ENCODE measurements at regions not wholly inside any gene's neighbourhood (a gene's known extent, or its start where the extent isn't known, plus 50 kb on each side); places are given as distances from the start of the nearest gene placed in this dataset.

DNA sequence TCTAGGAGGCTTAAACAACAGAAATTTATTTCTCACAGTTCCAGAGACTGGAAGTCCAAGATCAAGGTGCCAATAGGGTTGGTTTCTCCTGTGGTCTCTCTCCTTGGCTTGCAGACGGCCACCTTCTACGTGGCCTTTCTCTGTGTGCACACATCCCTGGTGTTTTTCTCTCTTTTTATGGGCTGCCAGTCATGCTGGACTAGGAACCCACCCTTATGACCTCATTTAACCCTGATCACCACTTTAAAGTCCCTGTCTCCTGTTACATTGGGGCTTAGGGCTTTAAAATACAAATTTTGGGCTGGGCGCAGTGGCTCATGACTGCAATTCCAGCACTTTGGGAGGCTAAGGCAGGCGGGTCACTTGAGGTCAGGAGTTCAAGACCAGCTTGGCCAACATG, 157.1 kb downstream of the TLE1 start:
- H4K20me1 ChIP-seq: no peaks in the 10 kb centered on the region

DNA sequence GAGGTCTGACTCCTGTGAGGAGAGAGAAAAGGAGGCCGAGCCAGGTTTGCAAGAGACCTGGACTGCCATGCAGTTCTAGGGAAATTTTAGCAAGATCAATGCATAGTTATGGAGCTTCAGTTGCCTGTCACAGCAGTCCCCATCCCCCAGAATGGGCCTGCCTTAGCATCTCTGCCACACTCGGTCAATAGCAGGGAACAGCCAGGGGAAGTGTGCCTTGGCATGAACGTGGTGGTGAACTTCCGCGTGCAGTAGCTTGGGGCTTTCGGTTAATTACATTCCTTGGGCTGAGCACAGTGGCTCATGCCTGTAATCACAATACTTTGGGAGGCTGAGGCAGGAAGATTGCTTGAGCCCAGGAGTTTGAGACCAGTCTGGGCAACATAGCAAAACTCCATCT, 157.8 kb downstream of the TLE1 start:
- H3K9me3 ChIP-seq (replicated peaks in 1 of 11): no peaks in the 10 kb centered on the region
- H3K27ac ChIP-seq: no peak overlapping the region
- H3K36me3 ChIP-seq: no peaks in the 10 kb centered on the region
- no peak overlapping the region for H3K4me2 ChIP-seq
- TF ChIP-seq Cebpa-rat (IDR thresholded peaks at IDR 0.05): no peak
- no peaks in the 10 kb centered on the region for H3K27me3 ChIP-seq
- H3K9ac ChIP-seq: no peak overlapping the region
- H3K4me1 ChIP-seq: peaks cover 0 to 19% (median 0%) of the 10 kb centered on the region in 10 experiments; a peak in 3 of 20 replicates
- no peak overlapping the region for H3K4me3 ChIP-seq
- H4K20me1 ChIP-seq: no peaks in the 10 kb centered on the region

More for the DNA sequence above, 157.1 kb downstream of the TLE1 start:
- no peak for TF ChIP-seq Cebpa-rat (IDR thresholded peaks at IDR 0.05)
- Histone ChIP-seq H3K27ac (no peak overlapping the region), H3K4me1 (peaks cover 0 to 19% (median 0%) of the 10 kb centered on the region in 10 experiments; a peak in 3 of 20 replicates), H3K4me2 (no peak overlapping the region), H3K9ac (no peak overlapping the region), H3K9me3 (replicated peaks in 1 of 11) (no peaks in the 10 kb centered on the region), H3K36me3 (no peaks in the 10 kb centered on the region), H3K27me3 (no peaks in the 10 kb centered on the region), H3K4me3 (no peak overlapping the region)

- Histone ChIP-seq H3K27me3 (no peaks in the 10 kb centered on the region), H3K36me3 (no peaks in the 10 kb centered on the region), H4K20me1 (no peaks in the 10 kb centered on the region), H3K4me3 (no peak overlapping the region), H3K27ac (no peak overlapping the region), H3K9me3 (replicated peaks in 1 of 11) (no peaks in the 10 kb centered on the region), H3K9ac (no peak overlapping the region), H3K4me2 (peak overlapping the region in 2 of 11 experiments; percentile 8 to 22; a peak in 3 of 22 replicates), H3K4me1 (peaks cover 0 to 19% (median 0%) of the 10 kb centered on the region in 10 experiments; a peak in 3 of 20 replicates)
- no peak for TF ChIP-seq Cebpa-rat (IDR thresholded peaks at IDR 0.05)
Measured at GRCh38 chr9:81530846-81531245, 158.5 kb downstream of the TLE1 start.

- H3K4me3 ChIP-seq: no peak overlapping the region
- H4K20me1 ChIP-seq: no peaks in the 10 kb centered on the region
- no peaks in the 10 kb centered on the region for H3K27me3 ChIP-seq
- no peak for TF ChIP-seq Cebpa-rat (IDR thresholded peaks at IDR 0.05)
- peaks cover 0 to 19% (median 0%) of the 10 kb centered on the region in 10 experiments; a peak in 3 of 20 replicates for H3K4me1 ChIP-seq
- no peak overlapping the region for H3K27ac ChIP-seq
- no peak overlapping the region for H3K9ac ChIP-seq
- no peaks in the 10 kb centered on the region for H3K9me3 ChIP-seq (replicated peaks in 1 of 11)
- H3K36me3 ChIP-seq: no peaks in the 10 kb centered on the region
- peak overlapping the region in 2 of 11 experiments; percentile 8 to 22; a peak in 3 of 22 replicates for H3K4me2 ChIP-seq
Measured at GRCh38 chr9:81530310-81530810, 159.0 kb downstream of the TLE1 start.

- no peaks in the 10 kb centered on the region for H4K20me1 ChIP-seq
- TF ChIP-seq Cebpa-rat (IDR thresholded peaks at IDR 0.05): no peak
- H3K4me3 ChIP-seq: no peak overlapping the region
- no peaks in the 10 kb centered on the region for H3K36me3 ChIP-seq
- peak overlapping the region in 1 of 11 experiments; percentile 10; a peak in 1 of 22 replicates for H3K4me2 ChIP-seq
- H3K9me3 ChIP-seq (replicated peaks in 1 of 11): no peaks in the 10 kb centered on the region
- H3K4me1 ChIP-seq: peaks cover 0 to 19% (median 0%) of the 10 kb centered on the region in 10 experiments; a peak in 3 of 20 replicates
- H3K27me3 ChIP-seq: no peaks in the 10 kb centered on the region
- H3K27ac ChIP-seq: no peak overlapping the region
- H3K9ac ChIP-seq: no peak overlapping the region
Measured at GRCh38 chr9:81529556-81530193, 159.7 kb downstream of the TLE1 start.

DNA sequence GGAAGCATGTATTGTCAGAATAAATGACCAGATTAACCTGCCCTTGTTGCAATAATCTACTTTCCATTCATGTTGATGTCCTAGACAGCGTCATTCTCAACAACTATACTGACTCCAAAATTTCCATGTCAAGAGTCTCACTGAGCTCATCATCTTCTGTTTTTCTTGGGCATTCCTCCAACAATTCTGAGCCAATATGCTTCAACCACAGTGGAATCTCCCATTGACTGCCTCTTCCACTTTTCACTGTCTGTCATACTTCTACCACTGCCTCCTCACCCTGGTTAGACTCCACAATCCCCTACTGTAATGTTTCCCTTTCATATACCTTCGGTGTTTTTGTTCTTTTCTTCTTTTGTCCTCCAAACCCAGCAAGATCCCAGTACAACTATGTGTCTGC, 162.8 kb downstream of the TLE1 start:
- H4K20me1 ChIP-seq: no peaks in the 10 kb centered on the region
- no peak overlapping the region for H3K9ac ChIP-seq
- no peak overlapping the region for H3K4me2 ChIP-seq
- TF ChIP-seq Cebpa-rat (IDR thresholded peaks at IDR 0.05): no peak
- H3K27me3 ChIP-seq: no peaks in the 10 kb centered on the region
- H3K27ac ChIP-seq: no peak overlapping the region
- peaks cover 0 to 26% (median 5%) of the 10 kb centered on the region in 10 experiments; a peak in 9 of 20 replicates for H3K4me1 ChIP-seq
- no peaks in the 10 kb centered on the region for H3K36me3 ChIP-seq
- no peak overlapping the region for H3K4me3 ChIP-seq
- no peaks in the 10 kb centered on the region for H3K9me3 ChIP-seq (replicated peaks in 1 of 11)

- Histone ChIP-seq H3K27me3 (no peaks in the 10 kb centered on the region), H3K27ac (no peak overlapping the region), H3K9ac (no peak overlapping the region), H4K20me1 (no peaks in the 10 kb centered on the region), H3K4me1 (peaks cover 0 to 10% (median 5%) of the 10 kb centered on the region in 10 experiments; a peak in 6 of 20 replicates), H3K4me2 (peak overlapping the region in 9 of 11 experiments; percentile 11 to 47 (median 27); a peak in 13 of 22 replicates), H3K36me3 (no peaks in the 10 kb centered on the region), H3K4me3 (no peak overlapping the region), H3K9me3 (replicated peaks in 1 of 11) (no peaks in the 10 kb centered on the region; a peak in 1 of 22 replicates)
- no peak for TF ChIP-seq Cebpa-rat (IDR thresholded peaks at IDR 0.05)
Measured at GRCh38 chr9:81522716-81523551, 166.4 kb downstream of the TLE1 start.

GRCh38 chr9:81521892-81522291, 167.5 kb downstream of the TLE1 start:
- H3K9ac ChIP-seq: no peak overlapping the region
- no peak overlapping the region for H3K4me2 ChIP-seq
- no peaks in the 10 kb centered on the region for H4K20me1 ChIP-seq
- H3K27me3 ChIP-seq: no peaks in the 10 kb centered on the region
- no peaks in the 10 kb centered on the region; a peak in 1 of 22 replicates for H3K9me3 ChIP-seq (replicated peaks in 1 of 11)
- no peaks in the 10 kb centered on the region for H3K36me3 ChIP-seq
- H3K27ac ChIP-seq: no peak overlapping the region
- H3K4me1 ChIP-seq: peaks cover 0 to 10% (median 5%) of the 10 kb centered on the region in 10 experiments; a peak in 6 of 20 replicates
- TF ChIP-seq Cebpa-rat (IDR thresholded peaks at IDR 0.05): no peak
- no peak overlapping the region for H3K4me3 ChIP-seq

DNA sequence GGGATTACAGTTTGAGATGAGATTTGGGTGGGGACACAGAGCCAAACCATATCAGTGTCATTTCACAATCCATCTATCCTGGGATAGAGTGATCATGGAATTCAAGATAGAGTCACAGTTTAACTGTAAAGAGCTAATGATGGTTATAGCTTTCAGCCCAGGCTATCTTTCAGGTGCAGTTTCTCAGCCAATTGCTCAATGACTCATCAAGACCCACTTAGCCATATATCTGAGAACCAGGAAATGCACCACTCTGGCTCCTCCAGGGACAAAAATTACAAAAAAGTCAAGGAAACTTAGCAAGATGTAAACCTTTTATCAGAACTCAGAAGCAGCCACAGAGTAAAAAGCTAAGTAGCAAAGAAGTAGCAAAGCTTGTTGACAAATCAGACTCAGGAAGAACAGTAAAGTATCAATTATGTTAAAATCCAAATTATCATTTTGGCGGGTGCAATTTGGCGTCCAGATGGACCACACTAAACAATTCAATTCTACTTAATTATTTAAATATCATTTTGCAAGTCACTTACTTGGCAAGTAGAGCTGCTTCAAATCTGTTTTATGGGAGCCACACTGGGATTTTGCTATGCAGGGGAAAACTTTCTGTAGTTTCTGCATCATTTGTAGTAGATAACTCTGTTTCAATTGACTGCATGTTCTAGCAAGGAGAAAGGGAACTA, 169.4 kb downstream of the TLE1 start:
- H3K27ac ChIP-seq: no peak overlapping the region
- H3K4me1 ChIP-seq: peaks cover 0 to 10% (median 5%) of the 10 kb centered on the region in 10 experiments; a peak in 6 of 20 replicates
- H3K4me3 ChIP-seq: no peak overlapping the region
- H3K9ac ChIP-seq: no peak overlapping the region
- no peaks in the 10 kb centered on the region for H3K27me3 ChIP-seq
- H4K20me1 ChIP-seq: no peaks in the 10 kb centered on the region
- H3K4me2 ChIP-seq: no peak overlapping the region
- no peaks in the 10 kb centered on the region for H3K36me3 ChIP-seq
- TF ChIP-seq Cebpa-rat (IDR thresholded peaks at IDR 0.05): no peak
- H3K9me3 ChIP-seq (replicated peaks in 1 of 11): no peaks in the 10 kb centered on the region; a peak in 1 of 22 replicates

Data from BLaER1 treated with 17β-estradiol and CSF1 and Interleukin-3, amounts not matched to agents 10 nM and 100 nM (cell line).